Testis (tissue), 2 donors: ENCODE measurements at regions not wholly inside any gene's neighbourhood (a gene's known extent, or its start where the extent isn't known, plus 50 kb on each side); places are given as distances from the start of the nearest gene placed in this dataset.

ENCODE experiments used
- DNase-seq: peaks from one replicate; pipeline ENCODE4 v3.0.0-alpha.2; 2019
- H3K27ac ChIP-seq, 2 donors: fragments of 200-600 bp; sonication (generic); one replicate each; pipeline ENCODE4 v1.5.1; 2019
- H3K27me3 ChIP-seq: fragments of 200-600 bp; sonication (generic); one replicate; pipeline ENCODE4 v1.5.1; 2019
- H3K36me3 ChIP-seq: fragments of 200-600 bp; sonication (generic); one replicate; pipeline ENCODE4 v1.5.1; 2017; ENCODE audit warnings: low read depth; ENCODE audit errors: missing control alignments
- H3K4me1 ChIP-seq: fragments of 200-600 bp; sonication (generic); one replicate; pipeline ENCODE4 v1.5.1; 2019
- H3K4me3 ChIP-seq, 2 donors: fragments of 200-600 bp; sonication (generic); one replicate each; pipeline ENCODE4 v1.5.1; 2017 to 2019
- H3K9me3 ChIP-seq: fragments of 200-600 bp; sonication (generic); one replicate; pipeline ENCODE4 v1.5.1; 2017
- POLR2A ChIP-seq: fragments of 450-650 bp; IDR thresholded peaks from one replicate; pipeline ENCODE4 v1.6.1; 2017; ENCODE audit warnings: antibody characterized with exemption, mild to moderate bottlenecking, moderate library complexity
- WGBS, 2 donors: methylation state at CpG; one replicate each; pipeline ENCODE4 v1.1.5; 2018; 5-methylcytosine and 5-hydroxymethylcytosine counted together
- intact Hi-C: fragments of 100-400 bp; cut with DNase I; formaldehyde crosslinking; loops from one replicate; pipeline ENCODE4 v1.15.1; 2023; ENCODE audit warnings: low total_unique reads
- TF ChIP-seq, protein P1 (sequence below), 3 experiments: fragments of 450-650 bp in 2 of 3; fragments of 200-600 bp in 1 of 3; sonication (generic) in 1 of 3; IDR thresholded peaks; one replicate each; pipeline ENCODE4 v1.5.1; 2016 to 2019; ENCODE audit warnings: antibody characterized with exemption in 3 of 3, mild to moderate bottlenecking in 2 of 3, moderate library complexity in 1 of 3

DNA sequence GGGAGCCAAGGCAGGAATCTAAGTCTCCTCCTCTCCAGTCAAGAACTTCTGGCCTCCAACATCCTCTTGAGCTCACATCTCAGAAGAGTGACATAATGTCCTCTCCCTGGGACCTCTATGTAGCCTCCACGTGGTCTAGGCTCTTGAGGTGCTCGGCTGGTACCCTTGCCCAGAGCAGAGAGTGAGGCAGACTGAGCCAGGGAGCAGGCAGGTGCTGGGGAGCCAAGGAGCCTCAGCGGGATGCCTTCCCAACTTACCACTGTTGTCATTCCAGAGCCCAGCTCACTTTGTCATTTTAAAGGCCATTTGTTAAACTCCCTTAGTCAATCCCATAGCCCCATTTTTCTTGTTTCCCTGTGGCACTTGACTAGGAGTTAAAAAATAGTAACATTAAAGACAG lies 52.1 kb upstream of the DUSP22 start:
- peaks cover 8% of the 10 kb centered on the region for H3K4me1 ChIP-seq
- no peak overlapping the region for H3K27ac ChIP-seq
- no peak overlapping the region for H3K4me3 ChIP-seq
- no peak for DNase-seq
- WGBS, 2 donors: 84 to 93% methylated on average over 3 of the region's 3 CpGs
- TF ChIP-seq, protein P1, sequence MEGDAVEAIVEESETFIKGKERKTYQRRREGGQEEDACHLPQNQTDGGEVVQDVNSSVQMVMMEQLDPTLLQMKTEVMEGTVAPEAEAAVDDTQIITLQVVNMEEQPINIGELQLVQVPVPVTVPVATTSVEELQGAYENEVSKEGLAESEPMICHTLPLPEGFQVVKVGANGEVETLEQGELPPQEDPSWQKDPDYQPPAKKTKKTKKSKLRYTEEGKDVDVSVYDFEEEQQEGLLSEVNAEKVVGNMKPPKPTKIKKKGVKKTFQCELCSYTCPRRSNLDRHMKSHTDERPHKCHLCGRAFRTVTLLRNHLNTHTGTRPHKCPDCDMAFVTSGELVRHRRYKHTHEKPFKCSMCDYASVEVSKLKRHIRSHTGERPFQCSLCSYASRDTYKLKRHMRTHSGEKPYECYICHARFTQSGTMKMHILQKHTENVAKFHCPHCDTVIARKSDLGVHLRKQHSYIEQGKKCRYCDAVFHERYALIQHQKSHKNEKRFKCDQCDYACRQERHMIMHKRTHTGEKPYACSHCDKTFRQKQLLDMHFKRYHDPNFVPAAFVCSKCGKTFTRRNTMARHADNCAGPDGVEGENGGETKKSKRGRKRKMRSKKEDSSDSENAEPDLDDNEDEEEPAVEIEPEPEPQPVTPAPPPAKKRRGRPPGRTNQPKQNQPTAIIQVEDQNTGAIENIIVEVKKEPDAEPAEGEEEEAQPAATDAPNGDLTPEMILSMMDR (IDR thresholded peaks at IDR 0.05): no peak
- TF ChIP-seq POLR2A: no peak
- intact Hi-C loops: no loop called here
- H3K36me3 ChIP-seq: no peaks in the 10 kb centered on the region
- no peaks in the 10 kb centered on the region for H3K27me3 ChIP-seq
- H3K9me3 ChIP-seq: no peaks in the 10 kb centered on the region

DNA sequence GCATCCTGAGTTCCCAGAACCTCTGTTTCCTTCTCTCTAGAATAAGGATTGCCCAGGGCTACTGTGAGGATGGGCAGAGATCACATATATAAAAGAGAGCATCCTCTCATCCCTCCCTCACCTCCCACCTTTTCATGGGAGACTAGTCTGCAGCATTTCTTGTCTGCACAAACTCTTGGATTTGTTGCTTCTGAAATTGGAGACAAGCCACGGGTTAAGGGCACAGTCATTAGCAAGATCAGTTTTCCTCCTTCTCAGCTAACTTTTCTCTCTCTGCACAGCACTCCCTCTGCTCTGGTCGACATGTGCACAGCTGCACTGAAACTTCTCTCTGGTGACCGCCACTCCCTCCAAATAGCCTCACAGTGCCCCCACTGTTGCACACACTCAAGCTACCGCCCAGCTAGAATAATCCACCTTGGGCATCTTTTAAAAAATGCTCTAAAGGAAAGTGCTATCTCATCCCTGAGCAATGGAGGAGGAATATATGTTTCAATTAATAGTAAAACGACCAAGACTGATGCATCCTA lies 50.9 kb upstream of the DUSP22 start:
- Histone ChIP-seq H3K27ac (no peak overlapping the region), H3K4me1 (peaks cover 2% of the 10 kb centered on the region), H3K9me3 (no peaks in the 10 kb centered on the region), H3K36me3 (no peaks in the 10 kb centered on the region), H3K27me3 (no peaks in the 10 kb centered on the region), H3K4me3 (no peak overlapping the region)
- TF ChIP-seq POLR2A: no peak
- TF ChIP-seq, protein P1 (IDR thresholded peaks at IDR 0.05): no peak
- WGBS, 2 donors: 53 to 56% methylated on average over 5 of the region's 5 CpGs
- no peak for DNase-seq
- intact Hi-C loops: no loop called here
